HG03159 (cell line): ENCODE measurements at regions not wholly inside any gene's neighbourhood (a gene's known extent, or its start where the extent isn't known, plus 50 kb on each side); places are given as distances from the start of the nearest gene placed in this dataset.

Source experiments
- ATAC-seq: cut with Tn5 transposase; IDR thresholded peaks from one replicate; pipeline ENCODE4 v1.9.1; 2021; ENCODE audit warnings: mild to moderate bottlenecking, moderate library complexity; ENCODE audit not compliant: unreplicated experiment

- no peak for ATAC-seq
These were observed 173.0 kb upstream of the NEBL start for GRCh38 chr10:21069929-21070700.

DNA sequence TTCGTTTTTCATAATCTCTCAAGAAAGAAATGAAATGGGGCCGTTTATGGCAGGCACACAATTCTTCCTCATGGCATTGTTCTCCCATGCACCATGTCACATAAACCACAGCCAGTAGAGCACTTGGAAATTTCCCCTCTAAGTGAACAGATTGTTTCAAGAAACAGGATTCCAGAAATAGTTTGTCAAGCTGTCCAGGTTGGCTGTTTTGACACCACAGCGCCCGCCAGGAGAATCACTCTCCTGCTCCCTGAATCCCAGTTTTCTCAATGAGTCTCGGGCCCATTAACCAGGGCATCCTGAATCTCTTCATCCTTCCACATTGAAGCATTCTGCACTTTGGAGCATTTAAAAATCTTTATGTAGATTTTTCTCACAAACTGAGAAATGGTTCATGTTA lies 172.2 kb upstream of the NEBL start:
- ATAC-seq: no peak

- ATAC-seq: no peak
These were observed 171.0 kb upstream of the NEBL start for GRCh38 chr10:21068026-21068656.

GRCh38 chr10:21065621-21066248 lies 168.6 kb upstream of the NEBL start:
- ATAC-seq: no peak

GRCh38 chr10:21061982-21062381 lies 164.9 kb upstream of the NEBL start:
- ATAC-seq: no peak

DNA sequence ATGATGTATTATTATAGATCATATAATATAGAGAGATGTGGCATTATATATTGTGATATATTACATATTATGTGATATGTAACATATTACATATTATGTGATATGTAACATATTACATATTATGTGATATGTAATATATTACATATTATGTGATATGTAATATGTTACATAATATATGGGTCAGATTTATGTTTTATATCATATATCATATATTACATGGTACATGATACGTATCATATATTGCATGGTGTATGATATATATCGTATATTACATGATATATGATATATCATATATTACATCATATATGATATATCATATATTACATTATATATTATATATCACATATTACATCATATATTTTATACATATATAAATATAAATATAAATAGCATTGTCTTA lies 164.1 kb upstream of the NEBL start:
- no peak for ATAC-seq

GRCh38 chr10:21060626-21061025 lies 163.5 kb upstream of the NEBL start:
- ATAC-seq: no peak

GRCh38 chr10:21057989-21058388 lies 160.9 kb upstream of the NEBL start:
- no peak for ATAC-seq

DNA sequence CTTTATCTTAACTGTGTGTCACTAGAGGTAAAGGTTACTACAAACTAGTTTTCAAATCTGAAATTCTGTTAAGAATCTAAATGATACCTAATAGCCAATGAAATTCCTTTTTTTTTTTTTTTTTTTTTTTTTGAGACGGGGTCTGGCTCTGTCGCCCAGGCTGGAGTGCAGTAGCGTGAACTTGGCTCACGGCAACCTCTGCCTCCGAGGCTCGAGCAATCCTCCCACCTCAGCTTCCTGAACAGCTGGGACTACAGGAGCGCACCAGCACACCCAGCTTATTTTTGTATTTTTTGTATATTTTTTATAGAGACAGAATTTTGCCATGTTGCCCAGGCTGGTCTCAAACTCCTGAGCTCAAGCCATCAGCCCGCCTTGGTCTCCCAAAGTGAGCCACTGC lies 160.3 kb upstream of the NEBL start:
- ATAC-seq: no peak

DNA sequence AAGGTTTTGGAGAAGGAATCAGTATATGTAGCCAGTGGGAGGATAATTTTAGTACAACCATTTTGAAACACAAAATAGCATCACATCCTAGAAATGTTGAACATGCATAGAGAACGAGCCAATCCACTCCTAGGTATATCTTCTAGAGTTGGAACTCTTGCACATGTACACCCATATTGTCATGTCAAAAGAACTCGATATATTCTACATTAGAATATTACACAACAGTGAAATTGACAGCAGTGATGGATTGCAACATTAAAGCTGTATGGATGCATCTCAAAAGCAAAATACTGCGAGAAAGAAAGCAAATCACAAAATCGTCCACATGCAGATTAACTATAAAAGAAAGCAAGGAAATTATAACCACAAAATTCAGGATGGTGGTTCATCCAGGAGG lies 159.3 kb upstream of the NEBL start:
- no peak for ATAC-seq

DNA sequence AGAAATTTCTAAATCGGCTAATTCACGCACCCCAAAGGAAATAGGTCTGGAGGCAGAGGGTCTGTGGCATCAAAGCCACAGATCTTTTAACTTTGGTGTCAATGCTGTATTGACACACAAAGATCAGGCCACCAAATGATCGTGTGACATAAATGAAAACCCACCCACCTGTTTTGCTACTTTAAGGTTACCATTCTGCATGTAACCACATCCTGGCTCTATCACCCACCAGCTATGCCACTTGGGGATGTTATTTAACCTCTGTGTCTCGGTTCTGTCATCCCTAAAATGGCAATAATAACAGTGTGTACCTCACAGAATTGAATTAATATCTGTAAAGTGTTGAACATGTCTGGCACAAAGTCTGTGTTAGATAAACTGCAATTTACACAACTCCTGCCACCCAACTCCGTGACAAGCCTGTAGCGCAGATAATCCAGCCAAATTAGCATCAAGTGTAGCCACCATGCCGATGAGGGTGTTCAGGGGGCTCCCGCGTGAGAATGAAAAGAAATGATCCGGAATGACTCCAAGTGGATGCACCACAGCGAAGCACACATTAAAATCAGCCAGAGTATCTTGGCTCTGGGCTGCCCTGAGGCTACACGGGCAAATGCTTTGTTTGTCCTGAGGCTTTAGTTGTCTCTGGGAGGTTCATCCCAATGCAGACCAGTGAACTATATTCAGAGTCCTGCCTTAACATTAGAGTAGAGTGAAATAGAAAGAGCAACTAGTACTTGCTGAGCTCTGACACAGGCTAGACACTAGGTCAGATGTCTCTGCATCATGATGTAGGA lies 158.4 kb upstream of the NEBL start:
- ATAC-seq: no peak

DNA sequence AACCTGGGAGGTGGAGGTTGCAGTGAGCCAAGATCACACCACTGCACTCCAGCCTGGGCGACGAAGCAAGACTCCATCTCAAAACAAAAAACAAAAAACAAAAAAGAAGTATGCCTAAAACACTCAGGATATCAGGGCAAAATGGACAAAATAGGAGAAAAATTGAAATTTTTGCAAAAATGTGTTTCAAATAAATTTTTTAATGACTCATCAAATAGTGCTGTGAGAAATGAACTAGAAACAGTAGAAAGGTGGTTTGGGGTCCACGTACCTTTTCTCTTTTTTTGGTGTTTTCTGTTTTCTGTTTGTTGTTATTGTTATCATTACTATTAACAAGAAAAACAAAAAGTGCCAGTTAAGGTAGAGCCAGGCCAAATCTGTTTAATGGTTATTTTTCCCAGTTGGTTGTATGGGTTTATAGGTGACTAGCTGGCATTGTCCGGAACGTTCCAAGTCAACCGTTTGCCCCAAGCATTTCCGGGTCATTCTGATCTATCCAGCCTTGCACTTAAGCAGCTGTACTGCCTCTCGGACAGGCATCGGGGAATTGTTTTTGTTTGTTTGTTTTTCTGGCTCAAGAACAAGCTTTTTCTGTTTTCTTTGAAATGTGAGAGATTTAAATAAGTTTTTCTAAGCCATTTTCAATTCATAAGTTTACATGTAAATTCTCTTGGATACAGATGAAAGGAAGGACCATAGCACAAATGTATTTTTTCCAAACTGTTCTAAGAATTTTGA lies 157.0 kb upstream of the NEBL start:
- ATAC-seq: no peak

DNA sequence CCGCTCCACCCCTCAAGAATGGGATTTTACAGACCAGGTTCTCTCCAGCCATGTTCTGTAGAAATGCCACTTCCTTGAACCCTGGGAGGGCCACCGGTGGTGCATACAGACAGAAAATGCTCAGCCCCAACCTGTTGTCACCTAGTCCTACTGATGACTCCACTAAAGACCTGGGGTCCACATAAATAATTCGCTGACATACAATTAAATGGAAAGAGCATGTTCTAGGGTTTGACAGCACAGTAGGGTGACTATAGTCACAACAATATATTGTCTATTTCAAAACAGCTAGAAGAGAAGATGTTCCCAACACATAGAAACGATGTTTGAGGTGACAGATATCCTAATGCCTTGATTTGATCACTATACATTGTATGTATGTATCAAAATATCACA lies 155.6 kb upstream of the NEBL start:
- no peak for ATAC-seq

GRCh38 chr10:21052072-21052708 lies 155.1 kb upstream of the NEBL start:
- no peak for ATAC-seq

- ATAC-seq: no peak
These were observed 152.4 kb upstream of the NEBL start for GRCh38 chr10:21049482-21049881.

DNA sequence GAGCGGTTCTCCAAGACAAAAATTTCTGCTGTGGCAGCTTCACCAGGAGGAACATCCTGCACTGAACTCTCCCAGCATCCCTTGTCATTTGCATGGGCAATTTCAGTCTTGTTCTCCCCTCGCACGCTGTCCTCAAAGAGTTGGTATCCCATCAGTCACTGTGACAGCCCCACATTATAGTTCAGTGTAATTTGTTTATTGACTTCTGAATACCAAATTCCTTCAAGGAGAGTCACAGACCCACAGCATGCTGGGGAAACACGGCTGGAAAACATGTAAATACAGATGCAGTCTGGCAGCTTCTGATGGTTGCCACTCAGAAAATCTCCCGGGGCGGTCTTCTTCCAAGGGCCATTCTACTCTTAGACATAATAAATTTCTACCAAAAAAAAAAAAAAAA lies 151.0 kb upstream of the NEBL start:
- ATAC-seq: no peak

- no peak for ATAC-seq
These were observed 150.4 kb upstream of the NEBL start for GRCh38 chr10:21047511-21047910.

DNA sequence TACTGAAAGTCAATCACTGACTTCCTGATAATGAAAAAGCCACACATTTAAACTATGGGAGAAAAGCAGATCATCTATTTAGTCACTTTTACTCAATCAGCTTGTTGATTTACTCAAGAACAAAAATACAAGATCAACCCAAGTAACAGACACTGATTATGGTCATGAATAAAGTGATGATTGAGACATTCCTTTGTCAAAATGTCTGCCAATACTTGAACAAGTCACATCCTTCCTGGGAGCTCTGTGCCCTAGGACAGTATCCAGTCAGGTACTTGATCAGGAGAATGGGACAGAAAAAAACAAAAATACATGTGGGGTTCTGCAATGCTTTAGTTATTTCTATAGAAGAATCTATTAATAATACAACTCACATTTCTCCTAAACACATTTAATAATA lies 150.0 kb upstream of the NEBL start:
- ATAC-seq: no peak

DNA sequence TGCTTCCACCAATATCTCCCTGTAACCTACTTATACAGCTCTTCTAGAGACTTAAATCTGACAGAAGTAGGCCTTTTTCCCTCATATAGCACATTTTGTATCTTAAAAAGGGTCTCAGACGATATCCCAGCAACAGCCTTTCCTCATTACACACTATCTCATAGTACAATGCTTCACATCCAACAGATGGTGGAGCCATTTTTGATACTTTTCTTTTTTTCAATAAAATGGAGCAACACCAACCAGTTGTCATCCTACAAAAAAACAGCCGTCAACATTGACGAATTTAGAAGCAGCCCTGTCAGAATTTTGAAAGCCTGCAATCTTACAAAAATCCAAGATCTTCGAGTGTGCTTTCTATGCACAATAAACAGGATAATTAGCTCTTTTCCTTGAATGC lies 145.9 kb upstream of the NEBL start:
- ATAC-seq: no peak

GRCh38 chr10:21042536-21042935 lies 145.4 kb upstream of the NEBL start:
- ATAC-seq: no peak
